Gastroesophageal sphincter (tissue), 4 donors: ENCODE measurements at regions not wholly inside any gene's neighbourhood (a gene's known extent, or its start where the extent isn't known, plus 50 kb on each side); places are given as distances from the start of the nearest gene placed in this dataset.

Source experiments
- ATAC-seq: fragments of 150-250 bp; one replicate; pipeline ENCODE4 v1.9.1; 2016; ENCODE audit warnings: mild to moderate bottlenecking, moderate library complexity
- H3K27ac ChIP-seq, 4 donors: fragments of 200-600 bp; sonication (generic) in 3 of 4; 1 replicate in 3 of 4; 2 replicates in 1 of 4; pipeline ENCODE4 v1.5.1; 2016 to 2019
- H3K27me3 ChIP-seq: fragments of 200-600 bp; sonication (generic); one replicate; pipeline ENCODE4 v1.5.1; 2019
- H3K36me3 ChIP-seq, 2 donors: fragments of 200-600 bp; sonication (generic); one replicate each; pipeline ENCODE4 v1.5.1; 2019; ENCODE audit warnings: control low read depth in 1 of 2
- H3K4me1 ChIP-seq, 3 donors: fragments of 200-600 bp; sonication (generic); 1 replicate in 2 of 3; 2 replicates in 1 of 3; pipeline ENCODE4 v1.5.1; 2016 to 2019; ENCODE audit warnings: control low read depth in 2 of 3
- H3K4me3 ChIP-seq, 2 donors: fragments of 200-600 bp; sonication (generic); one replicate each; pipeline ENCODE4 v1.5.1; 2019; ENCODE audit warnings: mild to moderate bottlenecking in 1 of 2, moderate library complexity in 1 of 2
- H3K9me3 ChIP-seq, 3 donors: fragments of 200-600 bp; sonication (generic); one replicate each; pipeline ENCODE4 v1.5.1; 2017 to 2019; ENCODE audit warnings: control low read depth in 2 of 3
- CTCF ChIP-seq, 4 experiments: fragments of 200-600 bp in 2 of 4; fragments of 450-650 bp in 2 of 4; sonication (generic) in 1 of 4; IDR thresholded peaks; one replicate each; pipeline ENCODE4 v1.5.1; 2017 to 2019; ENCODE audit warnings: antibody characterized with exemption in 4 of 4, mild to moderate bottlenecking in 2 of 4, moderate library complexity in 2 of 4
- EP300 ChIP-seq: sonication (generic); formaldehyde crosslinking; IDR thresholded peaks from one replicate; pipeline ENCODE4 v1.6.1; 2017; ENCODE audit warnings: antibody characterized with exemption, mild to moderate bottlenecking
- POLR2A ChIP-seq, 2 donors: fragments of 450-650 bp; IDR thresholded peaks; one replicate each; pipeline ENCODE4 v1.6.1; 2017; ENCODE audit warnings: antibody characterized with exemption in 2 of 2, mild to moderate bottlenecking in 2 of 2, moderate library complexity in 1 of 2
- POLR2AphosphoS5 ChIP-seq: sonication (generic); formaldehyde crosslinking; IDR thresholded peaks from one replicate; pipeline ENCODE4 v1.6.1; 2017; ENCODE audit warnings: antibody characterized with exemption
- WGBS, 2 donors: methylation state at CpG; one replicate each; pipeline ENCODE4 v1.1.5; 2018; ENCODE audit warnings: low coverage in 1 of 2; 5-methylcytosine and 5-hydroxymethylcytosine counted together

DNA sequence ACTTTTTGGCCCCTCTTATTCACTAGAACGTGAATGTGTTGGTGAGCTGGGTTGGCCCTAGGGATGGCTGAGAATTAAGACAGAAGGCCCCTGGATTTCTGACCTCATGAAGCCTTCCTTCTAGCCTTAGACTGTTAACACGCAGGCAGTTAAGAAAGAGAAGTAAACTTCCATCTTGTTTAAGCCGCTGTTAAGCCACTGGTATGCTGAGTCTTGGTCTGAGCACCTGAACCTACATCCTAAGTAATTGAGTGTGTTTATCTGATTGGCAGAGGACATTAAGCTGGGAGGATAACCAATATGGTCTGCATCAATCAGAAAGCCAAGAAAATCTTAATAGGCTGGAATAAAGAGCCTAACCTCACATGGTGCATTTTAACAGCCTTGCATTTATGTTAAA is 535.0 kb upstream of the ARID1B start:
- no peak overlapping the region for H3K4me3 ChIP-seq
- whole genome bisulfite sequencing, 2 donors = 70 to 89% methylated on average over 2 to 3 of the region's 3 CpGs

GRCh38 chr6:156231026-156231765 is 546.0 kb upstream of the ARID1B start:
- 68 to 84% methylated on average over 9 to 10 of the region's 10 CpGs for WGBS, 2 donors
- ATAC-seq = no peak
- Histone ChIP-seq H3K27me3 (no peaks in the 10 kb centered on the region), H3K4me1 (no peaks in the 10 kb centered on the region), H3K27ac (no peak overlapping the region), H3K4me3 (no peak overlapping the region), H3K36me3 (no peaks in the 10 kb centered on the region), H3K9me3 (no peaks in the 10 kb centered on the region)
- no peak for TF ChIP-seq CTCF (IDR thresholded peaks at IDR 0.05)
- no peak for TF ChIP-seq POLR2A (IDR thresholded peaks at IDR 0.05)
- no peak for TF ChIP-seq POLR2AphosphoS5
- no peak for TF ChIP-seq EP300

More for the DNA sequence above, 535.0 kb upstream of the ARID1B start:
- Histone ChIP-seq H3K36me3 (no peaks in the 10 kb centered on the region), H3K27ac (no peak overlapping the region), H3K27me3 (no peaks in the 10 kb centered on the region), H3K9me3 (no peaks in the 10 kb centered on the region), H3K4me1 (no peaks in the 10 kb centered on the region)
- TF ChIP-seq CTCF (IDR thresholded peaks at IDR 0.05) (no peak), POLR2A (IDR thresholded peaks at IDR 0.05) (no peak), EP300 (no peak), POLR2AphosphoS5 (no peak)
- ATAC-seq = no peak

DNA sequence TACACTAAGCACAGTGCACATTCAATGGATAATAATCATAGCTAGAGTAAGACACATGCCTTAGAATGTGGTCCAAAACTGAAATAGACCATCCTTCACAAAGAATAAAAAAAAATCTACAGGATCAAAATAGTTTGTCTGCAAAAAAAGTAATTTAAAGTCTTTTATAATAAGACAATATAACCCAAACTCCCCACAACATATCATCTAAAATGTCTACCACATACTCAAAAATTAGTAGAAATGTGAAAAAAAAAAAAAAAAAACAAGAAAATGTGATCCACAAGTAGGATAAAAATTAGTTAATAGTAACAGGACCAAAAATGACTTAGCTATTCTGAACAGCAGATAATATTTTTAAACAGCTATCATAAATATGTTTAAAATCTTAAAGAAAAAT is 557.2 kb upstream of the ARID1B start:
- TF ChIP-seq CTCF (IDR thresholded peaks at IDR 0.05) (no peak), POLR2AphosphoS5 (no peak), POLR2A (IDR thresholded peaks at IDR 0.05) (no peak), EP300 (no peak)
- Histone ChIP-seq H3K27ac (no peak overlapping the region), H3K4me3 (no peak overlapping the region), H3K4me1 (no peaks in the 10 kb centered on the region), H3K27me3 (no peaks in the 10 kb centered on the region), H3K9me3 (peaks cover 0 to 7% (median 0%) of the 10 kb centered on the region in 3 donors), H3K36me3 (no peaks in the 10 kb centered on the region)
- no peak for ATAC-seq

GRCh38 chr6:156205678-156206077 is 571.5 kb upstream of the ARID1B start:
- Histone ChIP-seq H3K27ac (no peak overlapping the region), H3K27me3 (no peaks in the 10 kb centered on the region), H3K9me3 (peaks cover 0 to 45% (median 0%) of the 10 kb centered on the region in 3 donors), H3K4me3 (no peak overlapping the region), H3K4me1 (no peaks in the 10 kb centered on the region), H3K36me3 (no peaks in the 10 kb centered on the region)
- WGBS, 2 donors = 88 to 93% methylated on average over 3 of the region's 3 CpGs
- ATAC-seq = no peak
- TF ChIP-seq POLR2AphosphoS5 (no peak), CTCF (IDR thresholded peaks at IDR 0.05) (no peak), POLR2A (IDR thresholded peaks at IDR 0.05) (no peak), EP300 (no peak)

DNA sequence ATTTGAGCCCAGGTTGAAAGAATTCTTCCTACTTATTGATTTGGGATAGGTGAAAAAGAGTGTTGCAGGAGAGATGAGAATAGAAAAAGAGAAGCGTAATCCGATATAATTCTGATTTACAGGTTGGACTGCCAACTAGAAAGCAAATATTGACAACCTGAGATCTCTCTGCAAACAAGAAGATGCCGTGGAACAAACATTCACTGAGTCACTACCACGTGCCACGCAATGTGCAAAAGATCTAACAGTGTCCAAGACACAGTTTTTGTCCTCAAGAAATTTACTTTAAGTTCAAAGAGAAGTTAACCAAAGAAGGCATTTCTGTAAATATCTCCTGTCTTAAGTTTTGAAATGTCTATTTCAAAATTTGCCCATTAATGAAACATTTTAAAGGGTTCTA is 578.0 kb upstream of the ARID1B start:
- ATAC-seq = no peak
- H3K27me3 ChIP-seq = no peaks in the 10 kb centered on the region
- 79 to 97% methylated on average over 4 to 5 of the region's 5 CpGs for WGBS, 2 donors
- no peak overlapping the region for H3K27ac ChIP-seq
- H3K9me3 ChIP-seq = no peaks in the 10 kb centered on the region
- no peaks in the 10 kb centered on the region for H3K4me1 ChIP-seq
- TF ChIP-seq CTCF (IDR thresholded peaks at IDR 0.05) (no peak), EP300 (no peak), POLR2A (IDR thresholded peaks at IDR 0.05) (no peak), POLR2AphosphoS5 (no peak)
- no peak overlapping the region for H3K4me3 ChIP-seq
- no peaks in the 10 kb centered on the region for H3K36me3 ChIP-seq
